Activated CD4-positive, alpha-beta T cell treated with anti-CD3 and anti-CD28 coated beads, Interleukin-2, amount 50 U/mL, for 16 hours (primary cell): ENCODE measurements at regions not wholly inside any gene's neighbourhood (a gene's known extent, or its start where the extent isn't known, plus 50 kb on each side); places are given as distances from the start of the nearest gene placed in this dataset.

Source experiments
- DNase-seq: peaks from one replicate; pipeline ENCODE4 v3.0.0-alpha.2; 2020

GRCh38 chr10:10366836-10367235, 650.8 kb upstream of the CELF2 start:
- DNase-seq, result no peak

GRCh38 chr10:10367264-10367663, 650.4 kb upstream of the CELF2 start:
- no peak for DNase-seq

GRCh38 chr10:10368951-10369576, 648.6 kb upstream of the CELF2 start:
- DNase-seq, result no peak

- no peak for DNase-seq
Measured at GRCh38 chr10:10385831-10386230, 631.8 kb upstream of the CELF2 start.

- DNase-seq, result no peak
Measured at GRCh38 chr10:10389182-10389581, 628.5 kb upstream of the CELF2 start.

- DNase-seq, result no peak
Measured at GRCh38 chr10:10392511-10392910, 625.2 kb upstream of the CELF2 start.

- DNase-seq, result no peak
Measured at GRCh38 chr10:10394933-10395658, 622.6 kb upstream of the CELF2 start.

GRCh38 chr10:10396601-10397000, 621.1 kb upstream of the CELF2 start:
- DNase-seq, result no peak

- DNase-seq, result no peak
Measured at GRCh38 chr10:10397906-10398305, 619.8 kb upstream of the CELF2 start.

GRCh38 chr10:10403762-10404161, 613.9 kb upstream of the CELF2 start:
- DNase-seq, result no peak

GRCh38 chr10:10417671-10418070, 600.0 kb upstream of the CELF2 start:
- no peak for DNase-seq

GRCh38 chr10:10418387-10418786, 599.3 kb upstream of the CELF2 start:
- peak; percentile 76 for DNase-seq

- DNase-seq, result no peak
Measured at GRCh38 chr10:10421071-10421470, 596.6 kb upstream of the CELF2 start.

GRCh38 chr10:10431422-10432066, 586.1 kb upstream of the CELF2 start:
- DNase-seq, result no peak

- DNase-seq, result no peak
Measured at GRCh38 chr10:10432296-10433035, 585.2 kb upstream of the CELF2 start.

GRCh38 chr10:10434312-10434711, 583.4 kb upstream of the CELF2 start:
- DNase-seq, result no peak

- no peak for DNase-seq
Measured at GRCh38 chr10:10437886-10438285, 579.8 kb upstream of the CELF2 start.

GRCh38 chr10:10438335-10439100, 579.2 kb upstream of the CELF2 start:
- DNase-seq, result no peak

- DNase-seq, result no peak
Measured at GRCh38 chr10:10456856-10457255, 560.8 kb upstream of the CELF2 start.

GRCh38 chr10:10460451-10460850, 557.2 kb upstream of the CELF2 start:
- DNase-seq, result no peak

- DNase-seq, result no peak
Measured at GRCh38 chr10:10462151-10462941, 555.3 kb upstream of the CELF2 start.

GRCh38 chr10:10471758-10472157, 545.9 kb upstream of the CELF2 start:
- DNase-seq, result no peak
